Tibial artery (tissue), 4 donors: ENCODE measurements at regions not wholly inside any gene's neighbourhood (a gene's known extent, or its start where the extent isn't known, plus 50 kb on each side); places are given as distances from the start of the nearest gene placed in this dataset.

Source experiments
- DNase-seq, 2 donors: peaks; one replicate each; pipeline ENCODE4 v3.0.0-alpha.2; 2019
- H3K27ac ChIP-seq, 2 donors: fragments of 200-600 bp; sonication (generic) in 1 of 2; 1 replicate in 1 of 2; 2 replicates in 1 of 2; pipeline ENCODE4 v1.5.1; 2018 to 2019; ENCODE audit warnings: mild to moderate bottlenecking in 1 of 2
- H3K27me3 ChIP-seq, 2 donors: fragments of 200-600 bp; sonication (generic) in 1 of 2; one replicate each; pipeline versions ENCODE4 v1.5.1 to v1.6.0; 2016 to 2019
- H3K36me3 ChIP-seq, 3 donors: fragments of 200-600 bp; sonication (generic) in 2 of 3; one replicate each; pipeline ENCODE4 v1.5.1; 2016 to 2019; ENCODE audit warnings: mild to moderate bottlenecking in 2 of 3
- H3K4me1 ChIP-seq, 4 donors: fragments of 200-600 bp; sonication (generic) in 2 of 4; 1 replicate in 3 of 4; 2 replicates in 1 of 4; pipeline ENCODE4 v1.5.1; 2016 to 2019
- H3K4me3 ChIP-seq, 2 donors: fragments of 200-600 bp; sonication (generic) in 1 of 2; 1 replicate in 1 of 2; 2 replicates in 1 of 2; pipeline ENCODE4 v1.5.1; 2018 to 2019; ENCODE audit warnings: mild to moderate bottlenecking in 2 of 2
- H3K9me3 ChIP-seq, 3 donors: fragments of 200-600 bp; sonication (generic) in 1 of 3; one replicate each; pipeline ENCODE4 v1.5.1; 2016 to 2019
- CTCF ChIP-seq, 2 experiments: fragments of 200-600 bp in 1 of 2; fragments of 450-650 bp in 1 of 2; IDR thresholded peaks; one replicate each; pipeline ENCODE4 v1.5.1; 2017 to 2019; ENCODE audit warnings: antibody characterized with exemption in 2 of 2, mild to moderate bottlenecking in 1 of 2, moderate library complexity in 1 of 2
- intact Hi-C: fragments of 100-400 bp; cut with DNase I; formaldehyde crosslinking; loops from one replicate; pipeline ENCODE4 v1.15.0; 2023; ENCODE audit warnings: low total_unique reads

DNA sequence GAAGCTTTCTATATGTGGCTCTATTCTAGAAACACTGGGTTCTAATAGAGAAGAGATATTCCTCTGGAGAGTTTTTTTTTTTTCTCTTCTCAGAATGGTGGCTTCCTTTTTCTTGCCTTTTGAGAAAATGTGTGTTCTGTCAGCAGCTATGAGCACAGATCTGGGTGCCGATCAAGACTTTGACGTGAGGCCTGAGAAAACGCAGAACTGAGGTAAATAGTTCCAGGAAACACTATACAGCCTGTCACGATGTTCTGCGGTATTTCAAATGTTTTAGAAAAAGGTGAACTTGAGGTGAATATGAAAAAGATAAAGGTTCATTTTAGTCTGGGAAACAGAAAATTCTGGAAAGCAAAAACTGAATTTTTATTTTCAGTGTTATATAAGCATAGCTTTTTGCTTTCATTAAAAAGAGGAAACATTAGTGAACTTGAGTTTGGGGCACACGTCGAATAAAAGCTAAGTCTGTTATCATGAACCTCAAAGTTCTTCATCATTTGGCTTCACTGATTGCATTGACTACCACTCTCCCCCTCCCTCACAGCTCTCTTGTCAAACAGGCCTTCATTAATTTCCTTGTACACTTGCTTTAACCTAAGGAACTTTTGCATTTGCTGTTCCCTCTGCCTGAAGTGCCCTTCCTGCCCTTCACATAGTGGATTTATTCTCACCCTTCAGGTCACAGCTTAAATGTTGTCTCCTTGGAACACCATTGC is 265.1 kb downstream of the NFKBIZ start:
- no peaks in the 10 kb centered on the region for H3K27me3 ChIP-seq
- H3K9me3 ChIP-seq, result no peaks in the 10 kb centered on the region
- intact Hi-C loops, result no loop called here
- no peaks in the 10 kb centered on the region for H3K4me1 ChIP-seq
- no peak for DNase-seq
- no peaks in the 10 kb centered on the region for H3K36me3 ChIP-seq
- no peak overlapping the region for H3K27ac ChIP-seq
- no peak for TF ChIP-seq CTCF (IDR thresholded peaks at IDR 0.05)
- H3K4me3 ChIP-seq, result no peak overlapping the region

DNA sequence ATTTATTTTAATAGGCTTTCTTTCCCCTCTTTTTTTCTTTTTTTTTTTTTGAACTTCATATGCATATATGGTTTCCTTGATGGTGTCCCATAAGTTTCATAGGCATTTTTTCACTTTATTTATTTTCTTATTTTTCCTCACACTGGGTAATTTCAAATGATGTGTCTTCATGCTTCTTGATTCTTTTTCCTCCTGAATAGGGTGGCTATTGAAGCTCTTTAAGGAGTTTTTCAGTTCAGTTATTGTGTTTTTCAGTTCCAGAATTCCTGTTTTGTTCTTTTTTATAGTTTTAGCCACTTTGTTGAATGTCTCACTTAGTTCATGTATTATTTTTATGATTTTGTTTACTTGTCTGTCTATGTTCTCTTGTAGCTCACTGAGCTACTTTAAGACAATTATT is 273.2 kb downstream of the NFKBIZ start:
- intact Hi-C loops, result no loop called here
- no peak for DNase-seq
- peak overlapping the region in 1 of 2 donors; percentile 62 for H3K27ac ChIP-seq
- H3K4me3 ChIP-seq, result no peak overlapping the region
- no peaks in the 10 kb centered on the region for H3K27me3 ChIP-seq
- H3K9me3 ChIP-seq, result peaks cover 0 to 17% (median 0%) of the 10 kb centered on the region in 3 donors
- H3K4me1 ChIP-seq, result peaks cover 0 to 33% (median 13%) of the 10 kb centered on the region in 4 donors
- no peaks in the 10 kb centered on the region for H3K36me3 ChIP-seq
- TF ChIP-seq CTCF (IDR thresholded peaks at IDR 0.05), result no peak

DNA sequence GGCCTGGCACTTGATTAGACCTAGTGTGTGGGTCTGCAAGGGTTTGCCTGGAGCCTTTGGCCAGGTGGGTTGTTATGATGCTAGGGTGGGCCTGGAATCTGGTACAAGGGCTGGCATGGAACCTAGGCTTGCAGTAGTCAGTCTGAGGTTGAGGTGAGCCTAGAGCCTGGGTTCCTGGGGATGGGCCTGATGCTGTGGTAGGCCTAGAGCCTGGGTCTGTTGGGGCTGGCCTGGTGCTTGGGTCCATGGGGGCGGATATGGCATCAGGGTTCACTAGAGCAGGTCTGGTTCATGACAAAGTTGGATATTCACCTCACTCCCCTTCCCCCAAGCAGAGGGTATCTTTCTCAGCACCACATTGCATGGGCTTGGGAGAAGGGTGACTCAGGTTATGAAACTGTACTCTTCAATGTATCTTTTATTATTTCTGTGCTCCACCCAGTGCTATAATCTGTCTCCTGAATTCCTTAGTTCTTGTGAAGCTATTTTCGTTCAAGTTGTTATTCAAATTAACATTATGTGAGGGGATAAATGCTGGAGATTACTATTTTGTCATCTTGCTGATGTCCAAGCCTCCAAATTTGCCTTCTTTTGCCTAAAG is 274.4 kb downstream of the NFKBIZ start:
- Histone ChIP-seq H3K4me1 (peaks cover 0 to 33% (median 13%) of the 10 kb centered on the region in 4 donors), H3K9me3 (peaks cover 0 to 17% (median 0%) of the 10 kb centered on the region in 3 donors), H3K27me3 (no peaks in the 10 kb centered on the region), H3K36me3 (no peaks in the 10 kb centered on the region), H3K27ac (peak overlapping the region; percentile 62 to 63), H3K4me3 (no peak overlapping the region)
- no peak for DNase-seq
- intact Hi-C loops, result no loop called here
- TF ChIP-seq CTCF (IDR thresholded peaks at IDR 0.05), result no peak

GRCh38 chr3:102124282-102124681 is 275.0 kb downstream of the NFKBIZ start:
- Histone ChIP-seq H3K9me3 (peaks cover 0 to 17% (median 0%) of the 10 kb centered on the region in 3 donors), H3K4me1 (peaks cover 0 to 35% (median 13%) of the 10 kb centered on the region in 4 donors), H3K27me3 (no peaks in the 10 kb centered on the region), H3K4me3 (no peak overlapping the region), H3K27ac (peak overlapping the region; percentile 62 to 63), H3K36me3 (no peaks in the 10 kb centered on the region)
- no peak for DNase-seq
- intact Hi-C loops, result no loop called here
- no peak for TF ChIP-seq CTCF (IDR thresholded peaks at IDR 0.05)

GRCh38 chr3:102124704-102125103 is 275.4 kb downstream of the NFKBIZ start:
- Histone ChIP-seq H3K36me3 (no peaks in the 10 kb centered on the region), H3K4me3 (no peak overlapping the region), H3K9me3 (peaks cover 0 to 17% (median 0%) of the 10 kb centered on the region in 3 donors), H3K27ac (peak overlapping the region; percentile 62 to 63), H3K27me3 (no peaks in the 10 kb centered on the region), H3K4me1 (peaks cover 0 to 39% (median 16%) of the 10 kb centered on the region in 4 donors)
- no peak for TF ChIP-seq CTCF (IDR thresholded peaks at IDR 0.05)
- intact Hi-C loops, result no loop called here
- no peak for DNase-seq
